Left kidney (tissue), 1 donor: ENCODE measurements at regions not wholly inside any gene's neighbourhood (a gene's known extent, or its start where the extent isn't known, plus 50 kb on each side); places are given as distances from the start of the nearest gene placed in this dataset.

Experiments
- DNase-seq: peaks from one replicate; pipeline ENCODE4 v3.0.0-alpha.2; 2013

DNA sequence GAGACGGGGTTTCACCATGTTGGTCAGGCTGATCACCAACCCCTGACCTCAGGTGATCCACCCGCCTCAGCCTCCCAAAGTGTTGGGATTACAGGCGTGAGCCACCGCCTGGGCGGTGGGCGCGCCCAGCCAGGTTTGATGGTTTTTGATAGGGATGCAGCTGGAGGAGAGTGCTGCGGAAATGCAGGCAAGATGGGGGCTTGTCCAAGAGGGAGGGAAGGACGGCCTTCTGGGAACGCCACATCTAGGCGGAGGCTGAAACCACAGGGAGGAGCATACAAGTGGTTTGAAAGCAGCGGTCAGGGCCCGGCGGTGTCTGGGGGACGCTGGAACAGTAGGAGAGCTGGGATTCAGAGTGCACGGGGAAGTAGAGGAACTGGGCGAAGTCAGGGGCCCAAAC, 134.6 kb downstream of the VRK1 start:
- DNase-seq: no peak

DNA sequence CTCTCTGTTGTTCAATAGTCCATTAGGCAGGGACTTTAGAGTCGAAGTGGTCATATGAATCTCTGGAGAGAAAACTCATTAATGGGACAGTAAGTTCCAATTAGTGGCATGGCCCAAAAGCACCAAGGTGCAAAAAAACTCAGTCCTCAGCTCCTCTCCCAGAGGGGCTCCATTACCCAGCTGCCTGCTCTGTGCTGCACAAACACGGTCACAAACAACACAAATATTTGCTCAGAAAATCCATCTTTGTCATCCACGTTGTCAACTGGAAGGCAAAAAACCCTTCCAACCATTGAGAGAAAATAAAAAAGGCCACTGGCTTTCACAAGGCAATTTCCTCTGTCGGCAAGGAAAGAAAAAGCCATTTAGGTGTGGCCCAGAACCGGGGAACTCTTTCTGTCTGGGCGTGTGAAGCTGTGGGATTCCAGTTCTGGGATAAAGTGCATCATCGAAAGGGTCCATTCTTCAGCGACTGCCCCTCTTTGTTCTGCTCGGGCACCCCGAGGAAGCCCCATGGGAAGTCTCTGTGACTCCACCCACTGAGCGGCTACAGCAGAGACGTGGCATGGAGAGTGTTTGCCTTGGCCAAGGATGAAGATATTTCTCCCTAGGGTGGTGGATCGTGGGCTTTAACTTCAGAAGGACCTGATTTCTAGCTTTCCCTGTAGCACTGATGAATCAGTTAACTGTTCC, 137.6 kb downstream of the VRK1 start:
- DNase-seq: no peak

DNA sequence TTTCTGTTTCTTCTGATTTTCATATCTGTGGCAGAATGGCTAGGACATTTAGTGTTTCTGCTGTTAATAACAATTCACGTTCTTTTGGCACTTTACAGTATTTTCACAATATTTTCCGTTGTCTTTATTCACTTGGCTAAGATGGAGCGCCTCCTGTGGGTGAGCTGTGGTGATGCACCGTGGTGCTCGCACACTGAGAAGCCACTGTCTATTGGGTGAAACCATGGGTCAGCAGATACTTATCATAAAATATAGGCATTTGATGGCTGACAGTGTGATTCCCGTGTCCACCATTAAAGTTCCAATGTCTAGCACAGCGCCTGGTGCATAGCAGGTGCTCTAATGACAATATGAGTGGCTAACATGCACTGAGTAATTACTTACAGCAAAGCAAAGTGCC, 141.8 kb downstream of the VRK1 start:
- no peak for DNase-seq

DNA sequence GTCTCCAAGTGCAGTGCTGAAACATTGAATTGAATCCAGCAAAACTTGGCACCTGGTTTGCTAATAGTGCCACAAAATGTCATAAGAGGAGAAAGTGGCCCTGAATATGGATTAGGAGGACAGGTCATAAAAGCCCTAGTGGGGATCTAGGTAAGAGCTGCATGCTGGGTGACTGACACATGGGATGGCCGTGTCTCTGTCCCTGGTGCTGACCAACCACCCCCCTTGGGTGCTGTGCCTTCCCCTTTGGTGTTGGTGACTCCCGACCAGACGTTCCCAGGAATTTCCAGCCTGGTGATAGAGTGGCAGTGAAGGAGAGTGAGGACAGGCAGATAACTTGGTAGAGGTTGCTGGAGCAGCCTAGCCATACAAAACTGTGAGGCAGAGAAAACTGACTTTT, 142.8 kb downstream of the VRK1 start:
- DNase-seq: peak; percentile 6

DNA sequence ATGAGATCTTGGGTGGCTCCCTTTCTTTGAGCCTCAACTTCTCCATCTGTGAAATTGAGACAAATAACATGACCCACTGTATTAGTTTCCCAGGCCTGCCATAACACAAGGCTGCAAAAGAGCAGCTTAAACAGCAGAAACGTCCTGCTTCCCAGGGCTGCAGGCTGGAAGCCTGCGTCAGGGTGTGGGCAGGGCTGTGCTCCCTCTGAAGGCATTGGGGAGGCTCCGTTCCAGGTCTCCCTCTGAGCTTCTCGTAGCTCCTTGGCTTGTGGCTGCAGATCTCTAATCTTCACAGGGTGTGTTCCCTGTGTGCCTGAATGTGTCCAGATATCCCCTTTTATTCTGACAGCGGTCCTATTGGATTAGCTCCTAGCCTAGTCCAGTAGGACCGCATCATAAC, 147.1 kb downstream of the VRK1 start:
- DNase-seq: no peak

DNA sequence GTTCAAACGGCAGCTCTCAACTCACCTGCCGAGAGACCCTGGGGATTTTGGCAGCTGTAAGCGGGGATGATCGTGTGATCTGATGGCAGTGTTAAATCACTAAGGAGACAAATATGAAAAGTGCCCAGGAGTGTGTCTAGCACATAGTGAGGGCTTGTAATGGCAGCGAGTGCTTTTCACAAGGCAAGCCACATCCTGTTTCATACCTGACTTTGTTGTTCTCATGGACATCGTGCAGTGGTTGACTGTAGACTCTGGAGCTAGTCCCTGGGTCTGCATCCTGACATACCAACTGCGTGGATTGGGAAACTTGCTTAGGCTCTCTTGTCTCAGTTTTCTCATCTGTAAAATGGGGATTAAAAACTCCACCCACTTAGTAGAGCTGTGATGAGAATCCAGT, 148.5 kb downstream of the VRK1 start:
- DNase-seq: no peak

DNA sequence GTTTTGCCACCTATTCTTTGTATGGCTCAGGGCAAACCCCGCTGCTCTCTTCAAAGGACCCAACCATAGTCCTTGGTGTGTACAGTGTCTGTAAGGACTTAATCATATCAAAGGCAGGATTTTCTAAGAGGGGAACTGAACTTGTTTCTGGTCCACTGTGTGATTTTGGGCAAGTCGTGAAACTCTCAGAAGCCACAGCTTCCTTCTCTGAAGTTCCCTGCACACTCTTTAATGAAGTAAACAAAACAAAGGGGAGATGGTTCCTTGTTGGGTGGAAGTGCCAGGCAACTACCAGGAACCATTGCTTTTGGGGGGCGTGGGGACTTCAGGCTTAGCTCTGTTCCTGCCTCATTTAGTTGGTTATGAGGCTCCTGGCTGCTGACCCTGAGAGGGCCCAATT, 152.4 kb downstream of the VRK1 start:
- no peak for DNase-seq

DNA sequence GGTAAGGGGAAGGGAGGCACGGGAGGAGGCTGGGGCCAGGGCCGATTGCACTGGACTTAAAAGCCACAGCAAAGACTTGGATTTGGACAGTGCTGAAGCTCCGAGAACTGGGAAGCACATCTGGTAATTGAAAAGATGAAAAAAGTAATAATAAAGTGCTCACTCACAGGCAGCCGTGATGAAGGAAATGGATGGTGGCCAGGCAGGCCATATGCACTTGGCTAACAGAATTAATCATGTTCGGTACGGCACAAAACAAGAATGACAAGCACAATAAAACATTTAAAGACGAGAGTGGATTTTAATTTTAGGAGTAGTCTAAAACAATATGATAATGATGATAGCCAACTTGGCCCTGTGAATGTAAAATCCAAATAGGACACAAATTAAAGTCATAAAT, 154.3 kb downstream of the VRK1 start:
- no peak for DNase-seq

DNA sequence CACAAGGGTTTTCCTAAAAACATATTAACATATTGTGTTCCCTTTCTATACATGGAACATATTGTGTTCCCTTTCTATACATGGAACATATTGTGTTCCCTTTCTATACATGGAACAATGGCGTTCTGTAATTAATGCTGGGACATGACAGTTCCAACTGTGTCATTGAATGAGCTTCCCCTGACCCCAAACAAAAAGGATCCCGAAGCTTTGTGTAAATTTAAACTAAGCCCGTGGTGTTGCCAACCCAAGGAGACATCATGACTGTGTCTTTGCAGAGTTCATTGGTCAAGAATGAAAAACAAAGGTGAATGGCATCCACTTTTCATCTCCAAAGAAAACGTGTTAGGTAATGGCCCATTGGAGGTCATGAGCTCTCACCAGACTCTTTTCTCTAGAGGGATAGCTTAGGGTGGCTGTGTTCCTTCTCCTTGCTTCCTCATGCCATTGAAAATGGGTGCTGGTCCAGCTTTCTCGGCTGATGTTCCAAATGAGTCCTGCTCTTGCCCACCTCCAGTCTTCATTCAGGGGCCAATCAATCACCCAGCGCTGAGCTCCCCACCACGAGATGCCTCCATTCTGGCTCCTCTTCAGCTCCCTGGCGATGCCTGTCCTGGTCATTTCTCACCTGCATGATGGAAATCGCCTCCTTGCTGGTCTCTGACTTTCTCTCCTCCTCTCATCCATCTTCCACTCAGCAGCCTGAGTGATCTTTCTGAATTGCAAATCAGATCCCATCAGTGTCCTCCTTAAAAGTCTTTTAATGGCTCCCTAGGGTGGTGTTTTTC, 156.1 kb downstream of the VRK1 start:
- DNase-seq: no peak

DNA sequence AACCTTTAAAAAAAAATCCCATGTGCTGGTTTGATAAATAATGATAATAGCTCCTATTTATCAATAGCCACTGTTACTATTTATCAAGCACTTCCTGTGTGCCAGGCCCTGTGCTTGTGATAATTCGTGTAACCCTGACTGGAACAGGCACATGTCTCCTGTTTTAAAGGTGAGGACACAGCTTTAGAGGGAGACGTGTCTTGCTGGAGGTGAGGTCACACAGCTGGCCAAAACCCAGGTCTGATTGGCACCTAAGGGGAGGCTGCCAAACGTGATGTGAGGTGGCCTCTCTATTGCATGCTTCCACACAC, 156.6 kb downstream of the VRK1 start:
- DNase-seq: no peak

DNA sequence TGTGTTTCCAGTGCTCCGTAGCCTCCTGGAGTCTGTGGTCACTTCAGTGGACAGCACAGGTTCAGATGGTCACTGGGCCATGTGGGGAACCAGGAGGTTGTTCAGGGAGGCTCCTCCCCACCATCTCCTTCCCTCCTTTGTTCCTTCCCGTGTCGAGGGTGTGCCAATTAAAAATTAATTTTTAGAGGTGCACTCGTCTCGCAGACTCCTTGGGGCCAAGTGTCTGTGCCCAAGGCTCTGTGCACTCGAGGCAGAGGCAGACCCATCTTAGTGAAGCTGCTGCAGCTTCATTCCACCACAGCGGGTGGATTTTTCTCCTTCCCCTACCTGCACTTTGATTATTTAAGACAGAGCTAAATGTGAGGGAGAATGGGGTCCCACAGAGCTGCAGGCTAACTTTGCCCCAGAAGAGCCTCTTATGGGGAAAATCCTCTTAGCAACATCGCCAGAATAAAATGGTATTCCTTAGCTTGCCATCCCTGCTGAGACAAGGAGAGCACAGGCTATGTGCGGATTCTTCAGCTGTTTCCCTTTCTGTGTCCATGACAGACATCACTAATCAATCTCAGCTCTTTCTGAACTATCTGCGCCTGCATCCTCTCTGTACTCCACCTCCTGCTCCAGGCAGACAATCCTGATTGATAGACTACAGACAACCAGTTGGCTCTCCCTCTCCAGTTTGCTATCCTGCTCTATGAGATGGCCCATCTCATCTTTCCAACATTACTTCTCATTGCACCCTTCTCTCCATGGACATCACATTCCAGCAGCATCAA, 159.5 kb downstream of the VRK1 start:
- no peak for DNase-seq

DNA sequence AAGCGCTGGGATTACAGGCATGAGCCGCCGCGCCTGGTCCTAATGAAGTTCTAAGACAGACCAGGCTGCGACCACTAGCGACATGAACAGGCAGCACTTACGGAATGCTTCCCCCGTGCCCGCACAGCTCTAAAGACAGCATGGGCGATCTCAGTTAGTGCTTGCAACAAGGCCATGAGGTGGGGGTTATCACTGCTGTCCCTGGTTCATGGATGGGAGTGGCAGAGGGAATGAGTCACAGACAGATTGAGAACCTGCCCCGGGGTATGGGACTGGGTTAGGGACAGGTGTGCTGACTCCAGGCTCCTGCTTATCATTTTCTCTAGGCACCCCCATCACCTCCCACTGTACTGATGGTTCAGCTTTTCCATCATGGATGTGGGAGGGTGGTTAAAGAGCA, 160.9 kb downstream of the VRK1 start:
- DNase-seq: no peak

DNA sequence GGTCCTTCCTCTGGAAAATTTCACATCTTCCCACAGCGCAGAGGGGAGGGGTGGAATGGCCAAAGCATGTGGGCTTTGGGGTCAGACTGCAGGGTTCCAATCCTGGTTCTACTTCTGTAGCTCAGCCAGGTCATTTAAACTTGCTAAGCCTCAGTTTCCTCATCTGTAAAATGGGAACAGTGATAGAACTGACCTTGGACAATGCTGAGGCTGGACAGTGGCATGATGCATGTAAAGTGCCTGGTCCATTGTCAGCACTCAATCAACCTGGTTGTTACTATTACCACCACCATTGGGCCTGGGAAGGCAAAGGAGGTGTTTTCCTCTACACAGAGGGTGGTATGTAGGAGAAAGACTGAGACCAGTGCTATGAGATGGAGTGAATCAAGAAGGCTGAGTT, 162.8 kb downstream of the VRK1 start:
- DNase-seq: no peak

DNA sequence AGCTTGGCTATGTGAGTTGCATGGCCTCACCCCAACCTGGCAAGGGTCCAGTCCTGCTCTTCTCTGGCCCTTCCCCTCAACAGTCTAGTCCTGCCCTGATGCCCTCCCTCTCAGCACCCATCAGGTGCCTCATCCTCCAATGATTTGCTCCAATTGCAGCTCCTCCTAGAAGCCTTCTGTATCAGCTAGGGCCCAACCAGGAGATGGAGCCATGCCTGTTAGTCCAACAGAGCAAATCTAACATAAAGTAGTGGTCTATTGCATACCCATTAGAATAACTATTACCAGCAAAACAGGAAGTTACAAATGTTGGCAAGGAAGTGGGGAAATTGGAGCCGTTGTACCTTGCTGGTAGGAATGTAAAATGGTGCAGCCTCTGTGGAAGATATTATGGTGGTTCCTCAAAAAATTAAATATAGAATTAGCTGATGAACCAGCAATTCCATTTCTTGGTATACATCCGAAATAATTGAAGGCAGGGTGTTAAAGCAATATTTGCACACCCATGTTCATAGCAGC, 163.5 kb downstream of the VRK1 start:
- DNase-seq: no peak

DNA sequence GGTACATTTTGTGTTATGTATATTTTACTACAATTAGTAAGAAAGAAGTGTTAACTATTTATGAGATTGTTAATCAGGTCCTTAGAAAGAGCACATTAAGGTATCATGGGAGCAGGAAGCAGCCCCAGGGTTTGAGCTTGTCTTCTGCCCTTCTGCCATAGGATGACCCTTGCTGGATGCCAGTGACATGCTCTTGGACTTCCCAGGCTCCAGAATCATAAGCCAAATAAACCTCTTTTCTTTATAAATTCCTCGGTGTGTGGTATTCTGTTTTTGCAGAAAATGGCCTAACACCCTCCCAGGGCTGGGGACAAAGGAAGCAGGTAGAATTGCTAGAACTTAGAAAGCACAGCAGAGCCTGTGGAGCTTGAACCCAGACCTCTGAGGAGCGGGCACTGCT, 164.7 kb downstream of the VRK1 start:
- DNase-seq: no peak

DNA sequence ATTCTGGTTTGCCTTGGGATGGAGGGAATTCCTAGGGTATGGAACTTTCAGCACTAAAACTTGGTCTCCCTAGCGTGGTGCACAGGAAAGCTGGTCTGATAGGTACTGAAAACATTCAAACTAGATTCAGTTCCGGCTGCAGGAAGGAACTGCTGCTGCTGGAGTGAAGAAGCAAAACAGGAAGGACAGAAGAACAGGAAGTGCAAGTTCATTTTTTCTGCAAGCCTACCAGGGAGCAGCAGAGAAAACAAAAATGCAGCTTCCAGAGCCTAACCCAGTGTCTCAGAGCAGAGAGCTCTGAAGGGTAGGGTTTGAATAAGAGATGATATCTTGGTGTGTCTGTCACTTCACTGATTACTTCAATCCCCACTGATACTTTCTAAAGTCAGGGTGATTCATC, 165.2 kb downstream of the VRK1 start:
- no peak for DNase-seq

DNA sequence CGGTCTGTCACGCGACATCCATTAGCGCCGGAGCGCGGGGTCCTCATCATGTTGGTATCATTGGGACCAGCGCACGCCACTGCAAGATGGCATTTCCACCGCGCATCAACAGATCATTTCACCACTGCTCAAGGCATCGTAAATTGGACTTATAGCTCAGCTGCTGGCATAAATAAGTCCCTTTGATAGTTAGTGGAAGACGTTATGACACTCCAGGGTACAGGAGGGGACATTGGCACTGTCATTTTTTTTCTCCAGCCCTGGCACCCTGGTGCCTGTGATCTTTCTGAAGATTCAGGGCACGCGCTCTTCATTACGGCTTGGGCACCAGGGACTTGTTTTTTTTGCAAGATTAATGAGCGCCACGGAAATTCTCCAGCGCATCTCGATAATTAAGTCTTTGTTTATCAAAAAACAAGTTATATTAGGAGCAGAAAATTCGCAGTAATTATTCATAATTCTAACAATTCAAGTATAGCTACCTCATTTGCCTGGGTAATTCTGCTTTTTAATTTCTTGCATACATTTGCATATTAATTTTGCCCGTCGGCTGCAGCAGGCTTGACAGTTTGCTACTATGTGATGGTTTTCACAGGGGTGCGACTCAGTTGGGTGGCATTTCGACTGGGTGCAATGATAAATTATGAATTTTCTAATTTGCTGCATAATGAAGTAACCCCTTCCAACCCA, 167.7 kb downstream of the VRK1 start:
- no peak for DNase-seq

DNA sequence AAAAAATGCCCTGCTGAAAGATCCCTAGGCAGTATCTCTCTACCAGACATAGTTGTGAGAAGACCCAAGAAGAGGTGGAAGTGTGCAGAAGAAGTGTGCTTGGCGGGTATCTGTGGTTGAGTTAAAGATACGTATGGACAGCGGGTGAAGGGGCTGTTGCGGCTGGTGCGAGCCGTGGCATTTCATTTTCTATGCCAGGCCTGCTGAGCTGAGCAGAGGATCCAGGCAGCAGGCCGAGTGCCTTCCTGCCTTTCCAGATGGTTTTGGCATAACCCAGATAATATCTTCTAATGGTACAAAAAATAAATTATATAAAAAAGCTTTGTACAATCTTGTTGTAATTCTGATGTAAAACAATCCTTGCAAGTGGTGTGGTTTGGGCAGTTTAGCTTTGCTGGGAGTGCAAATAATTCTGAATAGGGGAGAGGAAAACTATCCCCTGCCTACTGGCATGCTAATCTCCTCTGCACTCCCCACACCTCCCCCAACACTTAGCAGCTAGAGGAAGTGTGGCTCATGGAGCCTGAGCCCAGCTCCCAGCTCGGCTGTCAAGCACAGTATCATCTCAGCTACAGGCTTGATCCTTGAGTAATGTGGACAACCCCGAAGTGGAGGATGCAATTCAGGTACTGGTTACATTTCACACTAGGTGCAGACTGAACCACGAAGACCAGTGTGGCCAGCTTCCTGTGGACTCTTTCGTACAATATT, 168.9 kb downstream of the VRK1 start:
- DNase-seq: no peak

DNA sequence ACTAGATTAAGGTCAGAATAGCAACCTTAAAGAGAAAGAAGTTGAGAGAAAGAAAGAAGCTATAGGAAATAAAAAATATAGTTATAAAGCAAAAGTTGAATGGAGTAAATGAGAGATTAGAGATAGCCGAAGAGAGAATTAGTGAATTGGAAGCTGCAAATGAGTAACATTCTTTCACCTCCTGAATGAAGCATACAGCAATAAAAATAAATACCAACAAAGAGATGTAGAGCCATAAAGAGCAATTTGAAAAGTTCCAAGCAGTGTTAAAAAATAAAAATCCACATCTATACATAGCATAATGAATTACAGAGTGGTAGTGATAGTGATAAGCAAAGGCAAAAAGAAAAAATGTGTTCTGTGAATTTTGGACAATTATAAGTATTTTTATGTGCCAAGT, 177.9 kb downstream of the VRK1 start:
- DNase-seq: no peak

DNA sequence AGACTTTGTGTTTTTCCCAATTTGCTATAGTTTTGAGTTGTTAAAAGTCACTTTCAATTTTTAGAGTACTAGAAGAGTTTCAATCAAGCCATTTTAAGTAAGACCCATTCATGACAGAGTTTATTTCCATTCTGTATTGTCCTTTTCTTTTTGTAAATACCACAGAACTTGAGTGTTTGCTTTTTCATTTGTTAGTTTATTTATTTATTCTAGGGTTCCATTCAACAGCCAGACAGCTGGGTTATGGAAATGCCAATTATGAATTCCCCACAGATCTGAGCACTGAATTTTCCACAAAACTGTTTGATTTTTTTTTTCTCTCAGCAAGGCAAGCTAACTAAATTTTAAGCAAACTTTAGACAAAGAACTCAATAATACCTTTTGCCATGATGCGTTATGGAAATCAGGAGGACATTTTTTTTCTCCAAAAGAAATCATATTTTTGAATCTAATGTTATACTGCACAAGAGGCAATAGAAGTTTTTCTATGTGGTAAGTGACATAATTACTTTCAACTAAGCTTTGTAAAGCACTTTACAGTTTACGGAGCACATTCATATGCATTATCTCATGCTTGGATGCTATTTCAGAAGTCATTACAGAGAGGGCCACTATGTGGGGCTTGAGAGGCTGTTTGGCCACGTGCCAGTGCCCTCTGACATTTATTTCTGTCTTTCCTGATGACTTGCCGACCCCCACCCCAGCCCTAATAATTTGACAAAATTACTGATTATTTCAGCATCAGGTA, 181.5 kb downstream of the VRK1 start:
- no peak for DNase-seq

DNA sequence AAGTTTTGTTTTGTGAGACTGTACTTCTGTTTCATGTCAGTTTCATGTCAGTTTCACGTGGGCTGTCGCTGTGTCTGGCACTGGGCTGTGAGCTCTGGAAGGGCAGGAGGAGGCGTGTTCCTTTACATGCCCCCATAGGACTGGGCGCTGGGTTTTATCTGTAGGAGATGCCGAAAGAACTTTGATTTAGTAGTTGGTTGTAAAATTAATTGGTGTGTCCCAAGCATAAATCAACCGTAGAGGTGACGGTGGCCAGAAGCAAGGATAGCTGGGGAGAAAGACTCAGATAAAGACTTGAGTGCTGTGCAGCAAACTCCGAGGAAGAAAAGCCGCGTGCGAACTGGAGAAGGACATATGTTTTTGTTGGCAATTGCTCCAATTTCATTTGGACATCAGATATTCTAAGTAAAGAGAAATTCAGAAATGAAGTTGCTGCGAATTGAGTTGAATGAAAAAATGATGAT, 182.5 kb downstream of the VRK1 start:
- peak; percentile 74 for DNase-seq
